ENCODE measurements at regions not wholly inside any gene's neighbourhood (a gene's known extent, or its start where the extent isn't known, plus 50 kb on each side); places are given as distances from the start of the nearest gene placed in this dataset.

DNA sequence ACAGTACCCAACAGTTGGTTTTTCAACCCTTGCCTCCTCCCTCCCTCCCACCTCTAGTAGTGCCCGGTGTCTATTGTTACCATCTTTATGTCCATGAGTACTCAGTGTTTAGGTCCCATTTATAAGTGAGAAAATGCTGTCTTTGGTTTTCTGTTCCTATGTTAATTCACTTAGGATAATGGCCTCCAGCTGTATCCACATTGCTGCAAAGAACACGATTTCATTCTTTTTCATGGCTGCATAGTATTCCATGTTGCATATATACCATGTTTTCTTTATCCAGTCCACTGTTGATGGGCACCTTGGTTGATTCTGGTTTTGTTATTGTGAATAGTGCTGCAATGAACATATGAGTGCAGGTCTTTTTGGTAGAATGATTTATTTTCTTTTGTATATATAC lies 631.3 kb downstream of the MED13L start:
- DNase-seq (ENCODE audit: low read depth): no peak

DNA sequence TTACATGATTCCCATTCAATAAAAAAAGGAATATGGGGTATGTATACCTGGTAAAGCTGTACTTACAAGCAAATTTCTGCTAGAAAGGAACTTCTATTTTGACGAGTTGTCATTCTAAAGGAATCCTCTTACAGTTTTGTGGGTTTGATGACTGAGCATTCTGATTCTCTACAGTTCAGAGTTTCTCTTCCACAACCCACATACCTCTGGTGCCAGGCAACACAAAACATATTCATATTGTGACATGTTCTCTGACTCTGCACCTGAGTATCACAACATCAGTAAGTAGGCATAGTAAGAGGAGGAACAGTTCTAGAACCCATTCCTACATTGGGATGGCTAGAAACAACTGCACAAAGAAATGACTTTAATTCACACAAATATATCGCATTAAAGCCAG lies 636.6 kb downstream of the MED13L start:
- DNase-seq (ENCODE audit: low read depth): peak; percentile 23

DNA sequence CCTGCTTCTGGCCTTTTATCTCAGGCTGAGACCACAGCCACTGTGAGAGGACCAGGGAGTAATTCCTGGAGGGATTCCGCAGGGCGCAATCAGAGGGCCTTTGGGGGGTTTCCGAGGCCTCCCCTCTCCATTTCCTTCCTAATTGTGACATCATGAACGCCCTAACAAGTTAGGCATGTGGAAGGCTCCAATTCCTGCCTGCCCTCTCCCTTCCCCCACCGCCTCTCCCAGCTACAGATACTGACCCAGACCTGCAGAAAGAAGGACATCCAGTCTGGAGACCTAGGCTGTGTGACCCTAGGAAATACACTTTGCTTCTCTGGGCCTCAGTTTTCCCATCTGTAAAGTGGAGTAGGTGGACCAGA lies 637.9 kb downstream of the MED13L start:
- no peak for DNase-seq (ENCODE audit: low read depth)

DNA sequence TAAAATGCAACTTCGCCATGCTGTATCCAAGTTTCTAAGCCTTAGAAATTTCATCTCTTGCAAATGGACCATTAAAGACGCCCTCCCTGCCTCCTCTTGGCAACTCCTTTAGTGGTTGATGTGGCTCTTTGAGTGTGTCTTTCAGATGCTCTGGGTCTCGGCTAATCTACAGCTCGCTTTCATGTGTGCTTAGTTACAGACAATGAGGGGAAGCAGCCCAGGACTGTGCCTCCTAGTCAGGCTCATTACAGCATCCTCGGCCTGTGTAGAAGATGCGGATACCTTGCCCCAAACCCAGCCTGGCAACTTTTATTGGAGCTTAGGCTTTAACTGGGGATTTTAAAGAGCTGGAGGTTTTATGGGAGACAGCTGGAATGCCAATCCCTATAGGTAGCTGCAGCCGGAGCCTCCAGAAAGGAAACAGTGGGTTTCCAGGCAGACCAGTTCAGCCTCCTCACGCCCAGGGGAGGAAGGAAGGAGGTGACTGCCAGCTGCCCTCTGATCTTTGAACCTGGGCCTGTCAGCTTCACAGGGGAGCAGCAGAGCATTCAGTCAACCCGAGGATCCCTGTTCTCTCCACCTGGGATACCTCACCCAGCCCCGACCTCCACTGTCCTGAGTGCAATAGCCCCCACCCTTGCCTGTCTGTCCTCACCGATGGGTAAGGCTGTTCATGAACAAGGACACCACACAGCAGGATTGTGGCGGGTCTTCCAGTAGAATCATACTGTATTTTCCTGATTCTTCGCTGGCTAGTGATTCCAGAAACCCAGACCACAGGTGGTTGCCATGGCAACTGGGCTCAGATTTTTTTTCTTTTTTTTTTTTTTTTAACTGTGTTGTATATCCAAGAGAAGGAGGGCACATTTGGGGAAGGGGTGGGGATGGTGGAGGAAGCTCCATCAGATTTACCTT lies 638.5 kb downstream of the MED13L start:
- no peak for DNase-seq (ENCODE audit: low read depth)

DNA sequence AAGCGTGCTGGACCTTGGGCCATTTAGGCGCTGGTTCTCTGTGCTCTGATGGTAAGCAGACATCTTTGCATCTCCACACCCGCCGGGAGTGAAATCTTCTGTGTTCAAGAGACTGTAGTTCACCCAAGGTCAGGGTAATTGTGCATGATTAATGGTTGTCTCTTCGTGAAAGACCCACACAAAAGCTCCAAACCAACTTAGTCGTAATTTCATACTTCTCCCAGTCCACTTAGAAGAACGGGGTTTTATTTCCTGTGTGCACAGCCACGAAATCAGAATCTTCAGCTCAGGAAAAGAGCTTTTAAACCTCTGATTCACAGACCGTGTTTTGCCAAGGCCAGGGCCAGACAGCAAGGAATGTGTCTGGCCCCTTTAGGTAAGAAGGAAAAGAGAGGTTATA lies 640.9 kb downstream of the MED13L start:
- no peak for DNase-seq (ENCODE audit: low read depth)

DNA sequence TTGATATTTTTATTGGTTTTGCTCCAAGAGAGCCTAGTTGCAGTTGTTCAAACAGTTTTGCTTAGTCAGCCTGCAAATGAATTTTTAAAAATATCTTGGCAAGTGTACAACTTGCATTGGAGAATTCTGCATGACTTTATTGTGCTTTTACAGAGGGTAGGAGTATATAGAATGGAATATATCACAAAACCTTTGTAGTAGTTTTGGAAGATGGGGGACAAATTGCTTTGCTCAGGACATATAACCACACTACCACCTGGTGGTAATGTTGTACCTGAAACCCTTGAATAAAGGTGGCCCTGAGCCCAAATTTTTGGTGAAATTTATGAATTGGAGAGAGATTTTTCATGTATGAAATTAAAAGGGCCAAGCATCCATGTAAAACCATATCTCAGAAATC lies 645.2 kb downstream of the MED13L start:
- no peak for DNase-seq (ENCODE audit: low read depth)

DNA sequence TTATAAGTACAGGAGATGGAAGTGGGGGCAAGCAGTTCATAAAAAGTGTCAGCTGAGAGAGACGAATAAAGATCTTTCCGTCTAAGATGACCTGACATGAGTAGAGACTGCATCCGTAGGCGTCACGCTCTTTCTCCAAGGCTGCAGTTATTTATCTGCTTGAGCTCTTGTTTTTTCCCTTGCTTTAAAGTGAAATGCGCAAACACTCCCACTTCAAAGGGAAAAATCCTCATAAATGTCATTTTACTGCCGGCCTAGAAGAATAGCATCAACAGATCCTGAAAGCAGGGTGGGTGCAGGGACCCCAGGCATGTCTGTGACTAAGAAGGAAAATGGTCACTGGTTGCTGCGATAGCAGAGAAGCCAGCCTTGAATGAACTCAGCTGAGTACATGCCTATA lies 647.4 kb downstream of the MED13L start:
- no peak for DNase-seq (ENCODE audit: low read depth)

DNA sequence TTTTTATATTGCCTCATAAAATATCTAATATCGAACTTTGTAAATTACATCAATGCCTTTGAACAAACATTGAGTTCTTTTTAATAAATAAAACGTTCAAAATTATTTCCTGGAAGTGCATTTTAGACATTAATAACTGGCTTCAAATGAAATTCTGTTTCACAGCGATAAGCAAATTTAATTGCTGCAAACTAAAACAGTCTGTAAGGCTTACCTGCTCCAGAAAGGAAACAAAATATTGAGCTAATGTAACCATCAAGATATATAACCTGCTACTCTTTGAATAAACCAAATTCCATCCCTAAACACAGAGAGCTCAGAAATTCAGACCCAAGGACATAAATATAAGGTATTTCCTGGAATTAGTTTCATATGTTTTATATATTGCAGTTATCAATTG lies 651.3 kb downstream of the MED13L start:
- DNase-seq (ENCODE audit: low read depth): no peak

DNA sequence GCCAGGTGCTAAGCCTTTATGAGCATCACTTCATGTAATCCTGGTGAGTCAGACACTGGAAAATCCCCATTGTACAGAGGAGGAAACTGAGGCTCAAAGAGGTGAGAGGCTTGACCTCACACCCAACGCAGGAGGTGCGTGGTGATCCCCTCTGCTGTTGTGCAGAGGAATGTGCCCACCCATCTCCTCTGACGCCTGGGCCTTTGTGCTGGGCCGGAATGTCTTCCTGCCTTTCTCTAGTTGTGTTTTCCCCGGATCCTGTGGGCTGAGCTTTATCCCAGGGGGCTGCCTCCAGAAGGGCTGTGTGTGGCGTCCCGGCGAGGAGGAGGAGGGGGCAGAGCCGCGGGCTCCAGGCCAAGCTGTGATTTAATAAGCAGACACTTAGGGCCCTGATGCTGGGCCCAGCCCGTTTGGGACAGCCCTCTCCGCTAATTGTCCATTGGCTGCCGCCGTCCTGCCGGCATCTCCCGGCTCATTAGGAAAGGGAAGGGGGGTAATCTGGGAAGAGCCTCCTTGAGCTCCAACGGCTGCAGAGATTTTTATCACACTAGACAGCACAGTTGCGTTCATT lies 653.6 kb downstream of the MED13L start:
- no peak for DNase-seq (ENCODE audit: low read depth)

DNA sequence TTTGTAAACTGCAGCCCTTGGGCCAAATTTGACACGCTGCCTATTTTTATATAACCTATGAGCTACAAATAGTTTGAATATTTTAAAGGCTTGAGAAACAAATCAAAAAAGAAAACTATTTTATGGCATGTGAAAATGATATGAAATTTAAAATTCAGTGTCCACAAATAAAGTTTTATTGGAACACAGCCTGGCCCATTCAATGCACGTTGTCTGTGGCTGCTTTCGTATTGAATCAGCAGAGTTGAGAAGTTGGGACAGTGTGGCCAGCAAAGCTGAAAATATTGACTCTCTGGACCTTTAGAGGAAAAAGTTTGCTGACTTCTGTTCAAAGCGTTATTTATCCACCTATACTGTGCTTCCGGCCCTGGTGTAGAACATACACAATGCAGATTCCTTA lies 654.2 kb downstream of the MED13L start:
- DNase-seq (ENCODE audit: low read depth): no peak

DNA sequence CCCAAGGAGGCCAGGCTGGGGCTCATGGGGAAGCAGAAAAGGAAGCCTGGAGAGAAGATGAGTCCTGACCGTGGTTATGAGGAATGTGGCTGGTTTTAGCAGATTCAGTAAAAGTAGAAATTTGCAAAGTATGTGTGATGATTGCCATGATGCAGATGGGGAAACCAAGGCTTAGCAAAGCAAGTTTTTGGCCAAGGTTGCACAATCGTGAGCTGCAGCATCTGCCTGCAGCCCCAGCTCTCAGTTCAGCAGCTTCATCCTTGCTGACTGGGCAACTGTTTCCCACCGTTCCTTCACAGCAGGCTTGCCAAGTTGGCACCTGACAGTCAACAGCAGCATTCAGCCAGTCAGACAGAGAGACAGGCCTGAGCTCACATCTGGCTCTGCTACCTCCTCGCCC lies 656.7 kb downstream of the MED13L start:
- DNase-seq (ENCODE audit: low read depth): no peak

DNA sequence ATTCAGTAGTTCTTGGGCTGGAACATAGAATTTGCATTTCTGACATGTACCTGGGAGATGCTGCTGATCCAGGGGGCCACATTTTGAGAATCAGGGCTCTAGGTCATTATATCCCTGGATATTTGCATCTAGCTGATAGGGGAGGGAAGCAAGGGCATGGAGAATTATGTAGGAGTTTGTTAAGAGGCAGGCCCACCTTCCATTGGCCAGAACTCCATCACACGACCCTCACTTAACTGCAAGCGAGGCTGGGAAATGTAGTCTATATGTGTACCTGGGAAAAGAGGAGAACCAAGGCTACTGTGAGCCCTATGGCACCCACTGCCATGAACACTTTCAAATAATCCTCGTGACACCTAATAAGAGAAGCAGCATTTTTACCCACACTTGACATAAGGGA lies 657.6 kb downstream of the MED13L start:
- no peak for DNase-seq (ENCODE audit: low read depth)

DNA sequence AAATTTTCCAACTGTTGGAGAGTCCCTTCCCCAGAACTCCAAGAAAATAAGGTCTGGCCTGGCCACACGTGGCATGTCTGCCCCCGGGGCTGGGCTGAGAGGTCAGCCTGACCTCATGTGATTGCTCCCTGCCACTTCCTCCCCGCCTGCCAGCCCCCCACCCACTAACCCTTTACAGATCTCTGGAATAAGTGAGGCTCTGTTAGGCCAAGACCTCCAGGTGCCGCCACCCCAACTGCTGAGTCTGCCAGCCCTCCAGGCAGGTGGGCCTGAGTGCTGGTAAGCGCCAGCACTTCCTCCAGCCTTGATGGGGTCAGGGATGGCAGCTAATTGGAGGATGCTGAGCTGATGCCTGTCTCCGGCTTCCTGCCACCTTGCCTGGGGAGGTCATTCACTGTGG lies 658.4 kb downstream of the MED13L start:
- no peak for DNase-seq (ENCODE audit: low read depth)

DNA sequence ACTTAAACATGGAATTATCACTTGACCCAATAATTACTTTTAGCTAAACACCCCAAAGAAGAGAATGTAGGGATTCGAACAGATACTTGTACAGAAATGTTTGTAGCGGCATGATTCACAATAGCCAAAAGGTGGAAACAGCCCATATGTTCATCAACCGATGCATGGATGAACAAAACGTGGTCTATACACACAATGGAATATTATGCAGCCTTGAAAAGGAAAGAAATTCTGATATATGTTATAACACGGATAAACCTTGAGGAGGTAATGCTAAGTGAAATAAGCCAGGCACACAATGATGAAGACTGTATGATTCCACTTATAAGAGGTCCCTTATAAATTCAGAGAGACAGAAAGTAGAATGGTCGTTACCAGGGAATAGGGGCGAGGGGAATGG lies 659.4 kb downstream of the MED13L start:
- DNase-seq (ENCODE audit: low read depth): no peak

DNA sequence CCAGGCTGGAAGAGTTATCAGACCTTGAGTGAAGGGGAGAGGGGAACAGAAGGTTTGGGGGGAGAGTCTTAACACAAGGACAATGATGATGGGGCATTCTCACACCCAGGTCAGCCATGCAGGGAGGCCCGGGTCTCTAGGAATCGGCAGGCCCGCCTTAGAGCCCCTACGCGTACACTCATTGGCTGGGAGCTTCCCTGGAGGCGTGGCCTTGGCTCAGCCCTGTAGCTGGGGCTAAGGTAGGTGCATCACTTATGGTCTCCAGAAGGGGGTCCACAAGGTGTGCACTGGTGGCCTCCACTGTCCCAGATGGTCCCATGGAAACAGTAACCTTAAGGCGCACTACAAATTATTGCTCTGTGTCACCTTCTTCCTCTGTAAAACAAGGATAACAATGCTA lies 660.1 kb downstream of the MED13L start:
- DNase-seq (ENCODE audit: low read depth): no peak

DNA sequence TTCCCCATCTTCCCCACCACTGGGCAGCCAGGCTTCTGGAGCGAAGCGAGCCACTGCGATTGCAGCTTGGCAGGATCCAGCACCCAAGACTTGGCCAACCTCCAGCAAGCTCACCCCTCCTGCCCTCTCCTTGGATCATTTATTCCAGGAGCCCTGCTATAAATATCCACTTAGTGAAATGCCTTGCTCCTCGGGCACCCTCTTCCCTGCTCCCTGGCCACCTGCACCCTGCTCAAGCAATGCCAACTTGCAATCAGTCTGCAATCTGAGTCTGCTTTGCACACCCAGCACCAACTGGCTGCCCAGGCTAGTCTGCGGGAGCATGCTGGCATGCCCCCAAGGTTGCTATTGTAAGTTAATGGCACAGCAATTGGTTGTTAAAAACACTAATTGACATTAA lies 666.0 kb downstream of the MED13L start:
- no peak for DNase-seq (ENCODE audit: low read depth)

DNA sequence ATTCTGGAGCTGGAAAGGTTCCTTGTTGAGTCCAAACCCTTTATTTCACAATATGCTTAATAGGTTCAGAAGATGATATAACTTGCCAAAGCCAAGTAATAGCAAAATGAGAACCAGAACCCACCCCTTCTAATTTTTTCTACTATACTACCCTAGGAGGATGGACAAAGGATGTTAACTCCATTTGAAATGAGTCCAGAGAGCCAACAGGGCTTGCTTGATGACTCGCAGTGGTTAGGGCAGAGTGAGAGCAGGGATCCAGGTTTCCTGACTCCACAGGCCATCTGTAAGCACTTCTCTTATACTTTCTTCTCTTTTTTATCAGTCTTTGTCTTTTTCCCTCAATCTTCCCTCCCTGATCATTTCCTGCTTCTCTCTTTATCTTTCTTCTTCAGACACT lies 668.1 kb downstream of the MED13L start:
- DNase-seq (ENCODE audit: low read depth): no peak

DNA sequence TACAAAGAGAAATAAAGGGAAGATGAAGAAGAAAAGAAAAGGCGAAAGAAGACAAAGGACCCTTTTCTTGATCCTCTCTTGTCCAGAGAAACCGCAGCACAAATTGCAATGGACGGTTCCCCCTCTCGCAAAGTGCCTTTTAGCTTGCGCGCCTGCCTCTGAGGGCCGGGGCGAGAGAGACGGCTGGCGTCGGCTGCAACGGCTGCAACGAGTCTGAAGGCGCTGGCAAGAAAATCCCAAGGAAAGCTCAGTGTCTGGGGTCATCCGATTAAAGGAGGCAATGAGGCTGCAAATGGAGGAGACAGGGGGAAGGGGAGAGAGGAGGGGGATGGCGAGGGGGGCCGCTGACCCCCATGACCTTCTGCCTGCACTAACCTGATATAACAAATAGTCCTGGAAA lies 671.5 kb downstream of the MED13L start:
- DNase-seq (ENCODE audit: low read depth): no peak

DNA sequence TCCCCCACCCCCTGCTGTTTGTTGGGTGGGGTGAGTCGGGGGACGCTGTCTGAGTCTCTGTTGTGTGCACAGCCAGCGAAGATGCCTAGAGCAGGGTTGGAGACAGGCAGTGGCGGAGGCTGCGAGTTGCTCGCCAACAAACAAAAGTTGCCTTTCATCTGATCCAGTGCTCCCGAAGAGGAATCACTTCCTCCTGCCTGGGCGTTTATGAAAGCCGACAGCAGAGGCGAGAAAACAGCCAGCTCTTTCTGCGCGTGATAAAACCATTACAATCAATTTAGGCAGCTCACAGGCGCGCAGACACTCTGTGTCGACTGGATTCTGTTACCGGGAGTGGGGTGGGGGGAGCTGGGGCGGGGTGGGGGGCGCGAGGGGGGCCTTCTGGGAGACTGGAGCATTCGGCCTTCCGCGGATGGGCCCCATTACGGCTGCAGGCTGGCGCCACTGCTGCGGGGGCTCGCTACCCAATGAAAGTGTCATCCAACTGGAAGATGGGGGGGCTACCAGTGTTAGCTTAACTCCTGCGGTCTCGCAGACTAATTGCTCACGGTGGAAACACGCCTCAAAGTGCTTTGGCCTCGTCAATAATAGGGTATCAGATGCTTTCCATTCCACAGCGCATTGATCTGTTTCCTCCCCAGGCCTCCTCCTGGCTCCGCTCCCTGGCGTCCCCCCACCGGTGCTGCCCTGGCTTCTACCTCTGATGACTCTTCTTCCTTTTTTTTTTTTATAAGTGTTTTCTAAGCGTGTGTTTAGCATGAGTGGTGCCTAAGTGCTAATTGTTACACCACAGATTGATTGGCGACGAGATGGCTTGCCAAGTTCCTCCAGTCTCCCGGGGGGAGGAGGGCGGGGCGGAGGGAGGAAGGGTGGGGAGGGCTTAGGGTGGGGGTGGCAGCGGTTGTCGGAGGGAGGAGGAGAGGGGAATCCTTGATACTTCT lies 678.4 kb downstream of the MED13L start:
- no peak for DNase-seq (ENCODE audit: low read depth)

DNA sequence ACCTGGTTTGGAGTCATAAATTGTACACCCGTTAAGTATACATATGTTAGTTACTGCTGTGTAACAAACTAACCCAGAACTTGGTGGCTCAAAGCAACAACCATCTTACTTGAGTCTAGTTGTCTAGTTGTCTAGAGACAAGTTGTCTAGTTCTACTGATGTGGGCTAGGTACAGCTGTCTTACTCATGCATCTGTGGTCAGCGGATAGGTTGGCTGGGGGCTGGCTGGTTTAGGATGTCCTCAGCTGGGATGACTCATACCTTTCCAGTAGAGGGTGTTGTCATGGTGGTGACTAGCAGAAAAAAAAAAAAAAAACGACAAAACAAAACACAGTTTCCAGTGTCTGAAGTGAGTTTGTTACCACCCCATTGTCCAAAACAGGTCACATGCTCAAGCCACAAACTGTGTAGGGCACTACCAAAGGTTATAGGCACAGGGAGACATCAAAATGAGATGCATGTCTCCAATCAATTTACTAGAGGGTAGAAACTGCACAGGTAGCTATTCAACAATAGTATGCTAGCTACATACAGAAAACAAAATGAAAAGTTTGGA lies 680.3 kb downstream of the MED13L start:
- peak; percentile 90 for DNase-seq (ENCODE audit: low read depth)

DNA sequence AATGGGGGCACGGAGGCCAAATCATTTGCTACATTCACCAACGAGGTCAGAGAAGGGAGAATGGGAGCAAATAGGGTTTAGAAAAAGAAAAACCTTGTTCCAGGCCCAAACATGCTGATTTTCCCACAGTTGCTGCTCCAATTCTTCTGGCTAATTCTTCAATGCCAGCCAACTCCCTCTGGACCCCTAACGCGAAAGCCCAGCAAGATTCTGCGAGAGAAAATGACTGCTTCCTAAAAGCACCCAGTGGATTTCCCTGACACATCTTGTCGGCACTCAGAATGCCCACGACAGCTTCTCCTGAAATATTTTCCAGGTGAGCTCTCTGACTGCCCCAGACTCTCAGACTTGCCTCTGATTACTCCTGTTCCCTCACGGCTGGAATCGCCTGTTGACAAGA lies 689.4 kb downstream of the MED13L start:
- DNase-seq (ENCODE audit: low read depth): no peak

DNA sequence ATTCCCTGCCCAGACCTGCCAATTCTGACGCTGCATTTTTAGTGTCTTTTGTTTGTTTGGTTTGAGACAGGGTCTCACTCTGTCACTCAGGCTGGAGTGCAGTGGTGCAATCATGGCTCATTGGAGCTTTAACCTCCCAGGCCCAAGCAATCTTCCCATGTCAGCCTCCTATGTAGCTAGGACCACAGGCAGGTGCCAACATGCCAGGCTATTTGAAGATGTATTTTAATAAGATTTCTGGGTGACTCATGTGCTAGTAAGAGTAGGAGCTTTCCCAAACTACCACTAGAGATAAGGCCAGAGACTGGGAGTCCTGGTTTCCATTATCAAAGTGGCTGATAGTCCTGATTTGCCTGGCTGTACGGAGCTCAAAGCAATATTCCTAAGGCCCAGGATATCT lies 693.3 kb downstream of the MED13L start:
- DNase-seq (ENCODE audit: low read depth): no peak

All from HT1080 (cell line).